Stimulated activated memory B cell treated with anti-CD40 and anti-IgM and Interleukin-4, amounts not matched to agents 10 μg/mL and 1 μg/mL and 100 μg/mL, for 72 hours (primary cell): ENCODE measurements at regions not wholly inside any gene's neighbourhood (a gene's known extent, or its start where the extent isn't known, plus 50 kb on each side); places are given as distances from the start of the nearest gene placed in this dataset.

Experiments
- ATAC-seq: fragments of 150-1000 bp; cut with Tn5 transposase; 2 replicates; pipeline ENCODE4 v1.10.0; 2021
- H3K27ac Mint-ChIP-seq: one replicate; pipeline ENCODE4 v1.8.0; 2022; ENCODE audit warnings: mild to moderate bottlenecking, mixed read lengths
- H3K27me3 Mint-ChIP-seq: one replicate; pipeline ENCODE4 v1.8.0; 2022; ENCODE audit warnings: mixed read lengths
- H3K36me3 Mint-ChIP-seq: one replicate; pipeline ENCODE4 v1.8.0; 2022; ENCODE audit warnings: mixed read lengths
- H3K4me1 Mint-ChIP-seq: one replicate; pipeline ENCODE4 v1.8.0; 2022; ENCODE audit warnings: mixed read lengths
- H3K4me3 Mint-ChIP-seq: one replicate; pipeline ENCODE4 v1.8.0; 2022; ENCODE audit warnings: mild to moderate bottlenecking, moderate library complexity, mixed read lengths
- H3K9me3 Mint-ChIP-seq: one replicate; pipeline ENCODE4 v1.8.0; 2022; ENCODE audit warnings: mixed read lengths

GRCh38 chr12:39043424-39043822, 138.0 kb upstream of the CPNE8 start:
- ATAC-seq = no peak
- H3K27ac Mint-ChIP-seq = no peak overlapping the region

GRCh38 chr12:39040275-39040674, 134.9 kb upstream of the CPNE8 start:
- Mint-ChIP-seq H3K27ac (no peak overlapping the region), H3K4me1 (no peaks in the 10 kb centered on the region), H3K36me3 (no peaks in the 10 kb centered on the region), H3K27me3 (no peaks in the 10 kb centered on the region), H3K9me3 (no peaks in the 10 kb centered on the region), H3K4me3 (no peak overlapping the region)
- no peak for ATAC-seq

More at GRCh38 chr12:39043424-39043822, 138.0 kb upstream of the CPNE8 start:
- Mint-ChIP-seq H3K4me1 (no peaks in the 10 kb centered on the region), H3K27me3 (no peaks in the 10 kb centered on the region), H3K36me3 (no peaks in the 10 kb centered on the region), H3K4me3 (no peak overlapping the region), H3K9me3 (no peaks in the 10 kb centered on the region)

DNA sequence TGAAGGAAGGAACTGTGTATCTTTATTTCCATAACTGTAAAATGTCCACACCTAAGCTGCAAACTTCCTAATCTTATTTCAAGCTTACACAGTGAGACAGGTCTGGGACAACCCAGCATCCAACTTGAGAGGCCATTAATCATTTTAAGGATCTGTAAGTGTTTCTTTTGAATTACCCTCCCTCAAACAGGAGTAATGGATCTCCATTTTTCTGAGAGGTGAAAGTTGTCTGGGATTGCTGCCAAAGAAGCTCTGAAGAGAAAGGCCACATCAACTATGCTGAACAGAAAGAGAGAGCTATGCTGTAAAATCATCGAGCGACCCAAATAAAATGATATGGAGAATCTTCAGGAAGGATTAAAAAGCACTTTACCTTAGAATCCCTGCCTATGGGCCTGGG, 131.7 kb upstream of the CPNE8 start:
- no peak for ATAC-seq
- H3K27me3 Mint-ChIP-seq = no peaks in the 10 kb centered on the region
- no peaks in the 10 kb centered on the region for H3K4me1 Mint-ChIP-seq
- no peaks in the 10 kb centered on the region for H3K9me3 Mint-ChIP-seq
- no peak overlapping the region for H3K4me3 Mint-ChIP-seq
- no peaks in the 10 kb centered on the region for H3K36me3 Mint-ChIP-seq
- H3K27ac Mint-ChIP-seq = no peak overlapping the region

DNA sequence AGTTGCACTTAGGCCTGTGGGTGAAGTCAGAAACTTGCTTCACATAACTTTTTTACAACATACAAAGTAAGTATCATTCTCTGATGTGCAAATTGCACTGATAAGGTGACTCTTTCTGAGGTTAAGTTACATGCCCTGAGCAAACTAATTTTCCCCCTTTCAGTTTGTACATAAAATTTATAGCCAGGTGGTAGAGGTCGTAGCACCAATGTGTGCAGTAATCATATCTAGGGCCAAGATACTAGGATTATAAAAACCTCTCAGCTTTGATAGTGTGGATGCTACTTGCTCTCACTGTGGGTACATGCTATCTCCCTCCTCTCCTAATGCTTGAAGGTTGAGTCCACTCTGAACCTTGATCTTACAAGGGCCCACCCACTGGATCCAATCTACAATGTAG, 130.7 kb upstream of the CPNE8 start:
- Mint-ChIP-seq H3K4me1 (no peaks in the 10 kb centered on the region), H3K9me3 (no peaks in the 10 kb centered on the region), H3K27ac (no peak overlapping the region), H3K36me3 (no peaks in the 10 kb centered on the region), H3K27me3 (no peaks in the 10 kb centered on the region), H3K4me3 (no peak overlapping the region)
- no peak for ATAC-seq

- no peak for ATAC-seq
- Mint-ChIP-seq H3K9me3 (no peaks in the 10 kb centered on the region), H3K27ac (no peak overlapping the region), H3K27me3 (no peaks in the 10 kb centered on the region), H3K4me3 (no peak overlapping the region), H3K4me1 (no peaks in the 10 kb centered on the region), H3K36me3 (no peaks in the 10 kb centered on the region)
Measured at GRCh38 chr12:39033782-39034181, 128.4 kb upstream of the CPNE8 start.

GRCh38 chr12:39032448-39032847, 127.1 kb upstream of the CPNE8 start:
- ATAC-seq = no peak

GRCh38 chr12:39032034-39032433, 126.6 kb upstream of the CPNE8 start:
- no peak for ATAC-seq
- no peak overlapping the region for H3K4me3 Mint-ChIP-seq
- no peak overlapping the region for H3K27ac Mint-ChIP-seq
- H3K9me3 Mint-ChIP-seq = peaks cover 3% of the 10 kb centered on the region
- H3K36me3 Mint-ChIP-seq = no peaks in the 10 kb centered on the region
- H3K27me3 Mint-ChIP-seq = no peaks in the 10 kb centered on the region
- H3K4me1 Mint-ChIP-seq = no peaks in the 10 kb centered on the region

More at GRCh38 chr12:39032448-39032847, 127.1 kb upstream of the CPNE8 start:
- H3K27me3 Mint-ChIP-seq = no peaks in the 10 kb centered on the region
- no peaks in the 10 kb centered on the region for H3K36me3 Mint-ChIP-seq
- no peak overlapping the region for H3K4me3 Mint-ChIP-seq
- no peaks in the 10 kb centered on the region for H3K4me1 Mint-ChIP-seq
- no peak overlapping the region for H3K27ac Mint-ChIP-seq
- H3K9me3 Mint-ChIP-seq = peaks cover 3% of the 10 kb centered on the region

GRCh38 chr12:39028382-39028781, 123.0 kb upstream of the CPNE8 start:
- Mint-ChIP-seq H3K4me3 (no peak overlapping the region), H3K27ac (no peak overlapping the region), H3K9me3 (peaks cover 12% of the 10 kb centered on the region), H3K36me3 (no peaks in the 10 kb centered on the region), H3K27me3 (no peaks in the 10 kb centered on the region), H3K4me1 (no peaks in the 10 kb centered on the region)
- ATAC-seq = no peak

- no peak for ATAC-seq
Measured at GRCh38 chr12:39012870-39013269, 107.5 kb upstream of the CPNE8 start.

GRCh38 chr12:39011166-39011565, 105.8 kb upstream of the CPNE8 start:
- Mint-ChIP-seq H3K4me1 (no peaks in the 10 kb centered on the region), H3K27ac (no peak overlapping the region), H3K27me3 (no peaks in the 10 kb centered on the region), H3K4me3 (no peak overlapping the region), H3K9me3 (peaks cover 6% of the 10 kb centered on the region), H3K36me3 (no peaks in the 10 kb centered on the region)
- ATAC-seq = no peak

More at GRCh38 chr12:39012870-39013269, 107.5 kb upstream of the CPNE8 start:
- no peak overlapping the region for H3K27ac Mint-ChIP-seq
- H3K4me1 Mint-ChIP-seq = no peaks in the 10 kb centered on the region
- no peaks in the 10 kb centered on the region for H3K27me3 Mint-ChIP-seq
- H3K9me3 Mint-ChIP-seq = peaks cover 6% of the 10 kb centered on the region
- H3K36me3 Mint-ChIP-seq = no peaks in the 10 kb centered on the region
- no peak overlapping the region for H3K4me3 Mint-ChIP-seq

DNA sequence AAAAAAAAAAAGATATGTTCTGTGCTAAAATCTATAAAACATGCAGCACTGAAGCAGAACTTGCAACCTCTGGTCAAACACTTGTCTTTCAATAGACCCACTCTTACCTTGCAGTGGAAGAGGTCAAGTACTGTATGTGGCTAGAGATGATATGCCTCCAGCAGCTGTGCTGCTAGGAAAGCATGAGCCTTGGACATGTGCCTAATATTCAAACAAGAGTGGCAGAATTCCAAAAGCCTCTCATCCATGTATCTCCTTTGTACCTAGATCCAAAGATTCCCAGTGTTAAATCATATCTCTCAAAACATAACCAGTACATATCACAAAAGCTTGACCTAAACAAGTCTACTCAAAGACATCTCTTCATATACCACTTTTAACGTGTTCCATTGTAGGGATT, 105.0 kb upstream of the CPNE8 start:
- no peaks in the 10 kb centered on the region for H3K27me3 Mint-ChIP-seq
- ATAC-seq = no peak
- H3K4me3 Mint-ChIP-seq = no peak overlapping the region
- H3K9me3 Mint-ChIP-seq = peaks cover 5% of the 10 kb centered on the region
- H3K4me1 Mint-ChIP-seq = no peaks in the 10 kb centered on the region
- no peaks in the 10 kb centered on the region for H3K36me3 Mint-ChIP-seq
- no peak overlapping the region for H3K27ac Mint-ChIP-seq

DNA sequence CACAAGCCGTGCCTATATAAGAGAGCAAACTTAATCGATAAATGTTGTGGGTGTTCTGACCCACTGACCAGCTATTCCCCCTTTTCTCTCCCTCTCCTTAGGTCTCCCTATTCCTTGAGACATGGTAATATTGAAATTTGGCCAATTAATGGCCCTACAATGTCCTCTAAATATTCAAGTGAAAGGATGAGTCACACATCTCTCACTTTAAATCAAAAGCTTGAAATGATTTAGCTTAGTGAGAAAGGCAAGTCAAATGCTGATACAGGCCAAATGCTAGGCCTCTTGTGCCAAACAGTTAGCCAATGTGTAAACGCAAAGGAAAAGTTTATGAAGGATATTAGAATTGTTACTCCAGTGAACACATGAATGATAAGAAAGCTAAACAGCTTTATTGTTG, 102.2 kb upstream of the CPNE8 start:
- no peak overlapping the region for H3K4me3 Mint-ChIP-seq
- no peak overlapping the region for H3K27ac Mint-ChIP-seq
- H3K27me3 Mint-ChIP-seq = no peaks in the 10 kb centered on the region
- H3K36me3 Mint-ChIP-seq = no peaks in the 10 kb centered on the region
- H3K4me1 Mint-ChIP-seq = no peaks in the 10 kb centered on the region
- H3K9me3 Mint-ChIP-seq = peaks cover 2% of the 10 kb centered on the region
- no peak for ATAC-seq

GRCh38 chr12:39006286-39006685, 100.9 kb upstream of the CPNE8 start:
- peaks cover 2% of the 10 kb centered on the region for H3K9me3 Mint-ChIP-seq
- H3K4me1 Mint-ChIP-seq = no peaks in the 10 kb centered on the region
- H3K27ac Mint-ChIP-seq = no peak overlapping the region
- H3K4me3 Mint-ChIP-seq = no peak overlapping the region
- no peak for ATAC-seq
- H3K27me3 Mint-ChIP-seq = no peaks in the 10 kb centered on the region
- H3K36me3 Mint-ChIP-seq = no peaks in the 10 kb centered on the region

GRCh38 chr12:39005671-39006070, 100.3 kb upstream of the CPNE8 start:
- H3K36me3 Mint-ChIP-seq = no peaks in the 10 kb centered on the region
- H3K27ac Mint-ChIP-seq = no peak overlapping the region
- H3K27me3 Mint-ChIP-seq = no peaks in the 10 kb centered on the region
- no peak overlapping the region for H3K4me3 Mint-ChIP-seq
- no peak for ATAC-seq
- no peaks in the 10 kb centered on the region for H3K4me1 Mint-ChIP-seq
- peaks cover 2% of the 10 kb centered on the region for H3K9me3 Mint-ChIP-seq

- Mint-ChIP-seq H3K4me3 (no peak overlapping the region), H3K4me1 (no peaks in the 10 kb centered on the region), H3K27me3 (no peaks in the 10 kb centered on the region), H3K36me3 (no peaks in the 10 kb centered on the region), H3K27ac (no peak overlapping the region), H3K9me3 (peaks cover 2% of the 10 kb centered on the region)
- no peak for ATAC-seq
Measured at GRCh38 chr12:39003541-39004155, 98.3 kb upstream of the CPNE8 start.

DNA sequence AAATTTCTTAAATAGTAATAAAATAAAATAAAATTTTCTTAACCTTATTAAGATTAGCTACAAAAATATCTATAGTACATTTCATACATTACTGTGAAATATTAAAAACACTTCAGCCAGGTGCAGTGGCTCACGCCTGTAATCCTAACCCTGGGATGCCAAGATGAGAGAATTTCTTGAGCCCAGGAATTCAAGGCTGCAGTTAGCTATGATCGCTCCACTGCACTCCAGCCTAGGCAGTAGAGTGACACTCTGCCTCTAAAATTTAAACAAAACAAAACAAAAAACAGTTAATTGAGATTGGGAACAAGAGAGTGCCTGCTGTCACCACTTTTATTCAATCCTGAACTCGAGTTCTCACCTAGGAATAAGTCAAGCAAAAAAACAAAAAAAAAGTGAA, 95.0 kb upstream of the CPNE8 start:
- no peak overlapping the region for H3K27ac Mint-ChIP-seq
- H3K27me3 Mint-ChIP-seq = no peaks in the 10 kb centered on the region
- no peak for ATAC-seq
- no peak overlapping the region for H3K4me3 Mint-ChIP-seq
- no peaks in the 10 kb centered on the region for H3K36me3 Mint-ChIP-seq
- H3K9me3 Mint-ChIP-seq = peaks cover 2% of the 10 kb centered on the region
- no peaks in the 10 kb centered on the region for H3K4me1 Mint-ChIP-seq
